ENCODE measurements at regions not wholly inside any gene's neighbourhood (a gene's known extent, or its start where the extent isn't known, plus 50 kb on each side); places are given as distances from the start of the nearest gene placed in this dataset.

DNA sequence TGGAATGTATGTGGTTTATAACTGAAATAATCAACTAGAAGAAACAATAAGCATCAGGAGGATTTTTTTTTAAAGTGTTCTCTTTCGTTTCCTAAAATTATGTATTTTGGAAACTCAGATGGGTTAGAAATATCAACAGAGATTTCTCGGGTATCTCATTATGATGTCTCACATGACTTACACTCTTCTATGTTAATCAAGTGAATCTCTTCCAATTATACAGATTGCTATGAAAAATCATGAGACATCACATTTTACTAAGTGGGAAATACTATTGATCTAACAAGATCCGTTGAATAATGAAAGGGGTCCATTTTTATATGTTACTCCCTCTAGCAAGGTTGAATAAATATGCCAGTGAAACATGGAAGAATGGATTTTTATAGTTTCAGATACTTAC, 54.7 kb upstream of the NRIP1 start:
- DNase-seq = no peak
- TF ChIP-seq EZH2phosphoT487 (IDR thresholded peaks at IDR 0.05; ENCODE audit: insufficient read depth, low read depth) = no peak
- TF ChIP-seq EZH2 (IDR thresholded peaks at IDR 0.05; ENCODE audit: insufficient read depth, poor library complexity, severe bottlenecking) = no peak
- H2AFZ ChIP-seq = no peak overlapping the region
- no peaks in the 10 kb centered on the region for H3K27me3 ChIP-seq (replicated peaks; ENCODE audit: insufficient read depth)
- H4K20me1 ChIP-seq (ENCODE audit: insufficient read depth) = no peaks in the 10 kb centered on the region
- 63% methylated on average over 3 of the region's 3 CpGs for WGBS, 2 experiments (ENCODE audit: low coverage in 1 of 2, low lambda C conversion rate in 2 of 2, missing lambda C conversion rate in 2 of 2)
- no peaks in the 10 kb centered on the region for H3K79me2 ChIP-seq (ENCODE audit: insufficient read depth)
- H3K4me2 ChIP-seq (ENCODE audit: unreplicated experiment) = no peak overlapping the region
- H3K9ac ChIP-seq = no peak overlapping the region
- H3K9me3 ChIP-seq (ENCODE audit: low read depth) = no peaks in the 10 kb centered on the region
- no peaks in the 10 kb centered on the region for H3F3A ChIP-seq (ENCODE audit: insufficient read depth)
- H3K36me3 ChIP-seq (ENCODE audit: low read depth) = no peaks in the 10 kb centered on the region
- no peaks in the 10 kb centered on the region for H3K4me1 ChIP-seq (ENCODE audit: insufficient read depth)
- in situ Hi-C loops (cut with MboI) = no loop called here
- no peaks in the 10 kb centered on the region for H3K9me2 ChIP-seq (ENCODE audit: insufficient read depth)
- H3K4me3 ChIP-seq = no peak overlapping the region
- H3K27ac ChIP-seq = no peak overlapping the region

DNA sequence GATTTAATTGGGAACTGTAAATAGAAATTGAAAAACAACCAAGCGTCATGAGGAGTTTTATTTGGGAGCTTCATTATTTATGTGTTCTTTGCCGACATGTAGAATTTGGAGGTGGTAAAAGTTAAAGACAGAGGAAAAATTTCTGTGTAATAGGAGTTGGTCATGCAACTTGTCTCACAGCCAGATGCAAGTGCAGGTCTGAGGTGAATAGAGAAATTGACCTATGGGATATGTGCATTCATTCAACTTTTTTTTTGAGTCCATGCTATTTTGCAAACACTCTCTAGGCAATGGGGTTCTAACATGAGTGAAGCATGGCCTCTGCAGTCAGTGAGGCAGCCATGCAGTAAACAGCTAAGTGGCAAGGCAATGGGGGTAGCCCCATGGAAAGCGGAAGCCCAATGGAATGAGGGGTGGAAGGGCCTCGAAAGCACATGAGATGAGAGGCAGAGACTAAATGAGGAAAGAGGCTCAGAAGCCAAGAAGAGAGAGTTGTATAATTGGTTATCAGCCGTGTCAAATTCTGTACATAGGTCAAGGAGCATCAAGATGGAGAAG, 56.4 kb upstream of the NRIP1 start:
- TF ChIP-seq EZH2phosphoT487 (IDR thresholded peaks at IDR 0.05; ENCODE audit: insufficient read depth, low read depth) (no peak), EZH2 (IDR thresholded peaks at IDR 0.05; ENCODE audit: insufficient read depth, poor library complexity, severe bottlenecking) (no peak)
- in situ Hi-C loops (cut with MboI) = no loop called here
- no peak overlapping the region for H3K9ac ChIP-seq
- H3K4me3 ChIP-seq = no peak overlapping the region
- H3K4me1 ChIP-seq (ENCODE audit: insufficient read depth) = no peaks in the 10 kb centered on the region
- H3K9me3 ChIP-seq (ENCODE audit: low read depth) = no peaks in the 10 kb centered on the region
- H3K4me2 ChIP-seq (ENCODE audit: unreplicated experiment) = no peak overlapping the region
- H2AFZ ChIP-seq = no peak overlapping the region
- H3K27ac ChIP-seq = no peak overlapping the region
- no peaks in the 10 kb centered on the region for H3F3A ChIP-seq (ENCODE audit: insufficient read depth)
- H3K9me2 ChIP-seq (ENCODE audit: insufficient read depth) = no peaks in the 10 kb centered on the region
- no peaks in the 10 kb centered on the region for H3K27me3 ChIP-seq (replicated peaks; ENCODE audit: insufficient read depth)
- WGBS, 2 experiments (ENCODE audit: low coverage in 1 of 2, low lambda C conversion rate in 2 of 2, missing lambda C conversion rate in 2 of 2) = 37 to 39% methylated on average over 5 of the region's 5 CpGs
- no peaks in the 10 kb centered on the region for H3K79me2 ChIP-seq (ENCODE audit: insufficient read depth)
- H3K36me3 ChIP-seq (ENCODE audit: low read depth) = no peaks in the 10 kb centered on the region
- no peaks in the 10 kb centered on the region for H4K20me1 ChIP-seq (ENCODE audit: insufficient read depth)
- DNase-seq = no peak

DNA sequence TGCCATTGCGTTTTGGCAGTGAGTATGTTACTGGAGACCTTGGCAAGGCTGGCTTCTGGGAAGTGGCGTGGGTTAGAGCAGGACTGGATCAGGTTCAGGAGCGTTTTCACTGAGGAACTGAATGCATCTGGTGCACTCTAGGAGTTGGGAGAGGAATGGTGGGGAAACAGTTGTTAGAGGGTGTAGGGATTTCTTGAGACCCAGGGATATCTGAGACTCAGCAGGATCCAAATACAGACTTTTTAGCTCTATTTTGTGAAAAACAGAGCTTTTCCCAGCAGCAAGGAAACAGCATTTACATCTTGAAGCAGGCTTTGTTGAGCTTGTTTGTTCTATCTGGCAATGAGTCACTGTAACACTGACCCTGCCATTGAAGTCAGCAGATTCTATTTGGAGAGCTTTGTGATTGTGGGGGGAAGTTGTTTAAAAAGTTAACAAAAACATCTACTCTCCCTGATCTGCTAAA, 56.9 kb upstream of the NRIP1 start:
- no peaks in the 10 kb centered on the region for H3K79me2 ChIP-seq (ENCODE audit: insufficient read depth)
- no peaks in the 10 kb centered on the region for H3K9me3 ChIP-seq (ENCODE audit: low read depth)
- in situ Hi-C loops (cut with MboI) = no loop called here
- H3K27me3 ChIP-seq (replicated peaks; ENCODE audit: insufficient read depth) = no peaks in the 10 kb centered on the region
- WGBS, 2 experiments (ENCODE audit: low coverage in 1 of 2, low lambda C conversion rate in 2 of 2, missing lambda C conversion rate in 2 of 2) = 27 to 30% methylated on average over 3 of the region's 3 CpGs
- no peaks in the 10 kb centered on the region for H3K4me1 ChIP-seq (ENCODE audit: insufficient read depth)
- H2AFZ ChIP-seq = no peak overlapping the region
- DNase-seq = peak; percentile 9
- no peak for TF ChIP-seq EZH2 (IDR thresholded peaks at IDR 0.05; ENCODE audit: insufficient read depth, poor library complexity, severe bottlenecking)
- H4K20me1 ChIP-seq (ENCODE audit: insufficient read depth) = no peaks in the 10 kb centered on the region
- H3K4me2 ChIP-seq (ENCODE audit: unreplicated experiment) = no peak overlapping the region
- no peak overlapping the region for H3K4me3 ChIP-seq
- no peaks in the 10 kb centered on the region for H3K36me3 ChIP-seq (ENCODE audit: low read depth)
- H3K9ac ChIP-seq = no peak overlapping the region
- H3F3A ChIP-seq (ENCODE audit: insufficient read depth) = no peaks in the 10 kb centered on the region
- H3K9me2 ChIP-seq (ENCODE audit: insufficient read depth) = no peaks in the 10 kb centered on the region
- H3K27ac ChIP-seq = no peak overlapping the region

DNA sequence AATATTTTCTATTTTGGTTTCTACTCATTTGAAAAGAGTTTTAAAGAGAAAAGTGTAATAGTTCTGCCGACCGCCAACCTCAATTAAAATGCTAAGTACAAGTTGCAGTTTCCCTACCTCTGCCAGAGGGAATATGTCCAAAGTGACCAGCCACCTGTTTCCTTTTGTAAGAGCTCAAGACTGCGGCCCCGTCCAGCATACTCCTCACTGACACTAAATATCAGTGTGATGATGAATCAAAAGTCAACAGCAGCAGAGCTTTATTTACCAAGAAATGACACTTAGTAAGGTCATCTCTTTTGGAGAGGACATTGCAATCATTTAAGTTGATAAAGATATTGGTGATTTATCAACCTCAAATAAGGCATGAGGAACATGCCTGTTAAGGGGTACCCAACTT, 57.4 kb upstream of the NRIP1 start:
- H3K4me1 ChIP-seq (ENCODE audit: insufficient read depth) = no peaks in the 10 kb centered on the region
- no peak overlapping the region for H3K27ac ChIP-seq
- 23 to 26% methylated on average over 4 of the region's 4 CpGs for WGBS, 2 experiments (ENCODE audit: low coverage in 1 of 2, low lambda C conversion rate in 2 of 2, missing lambda C conversion rate in 2 of 2)
- no peak overlapping the region for H3K9ac ChIP-seq
- H4K20me1 ChIP-seq (ENCODE audit: insufficient read depth) = no peaks in the 10 kb centered on the region
- no peaks in the 10 kb centered on the region for H3F3A ChIP-seq (ENCODE audit: insufficient read depth)
- H3K4me2 ChIP-seq (ENCODE audit: unreplicated experiment) = no peak overlapping the region
- H2AFZ ChIP-seq = no peak overlapping the region
- H3K9me3 ChIP-seq (ENCODE audit: low read depth) = no peaks in the 10 kb centered on the region
- H3K27me3 ChIP-seq (replicated peaks; ENCODE audit: insufficient read depth) = no peaks in the 10 kb centered on the region
- DNase-seq = no peak
- in situ Hi-C loops (cut with MboI) = no loop called here
- no peaks in the 10 kb centered on the region for H3K79me2 ChIP-seq (ENCODE audit: insufficient read depth)
- no peak overlapping the region for H3K4me3 ChIP-seq
- no peaks in the 10 kb centered on the region for H3K36me3 ChIP-seq (ENCODE audit: low read depth)
- TF ChIP-seq EZH2 (IDR thresholded peaks at IDR 0.05; ENCODE audit: insufficient read depth, poor library complexity, severe bottlenecking) (no peak), EZH2phosphoT487 (IDR thresholded peaks at IDR 0.05; ENCODE audit: insufficient read depth, low read depth) (no peak)
- H3K9me2 ChIP-seq (ENCODE audit: insufficient read depth) = no peaks in the 10 kb centered on the region

DNA sequence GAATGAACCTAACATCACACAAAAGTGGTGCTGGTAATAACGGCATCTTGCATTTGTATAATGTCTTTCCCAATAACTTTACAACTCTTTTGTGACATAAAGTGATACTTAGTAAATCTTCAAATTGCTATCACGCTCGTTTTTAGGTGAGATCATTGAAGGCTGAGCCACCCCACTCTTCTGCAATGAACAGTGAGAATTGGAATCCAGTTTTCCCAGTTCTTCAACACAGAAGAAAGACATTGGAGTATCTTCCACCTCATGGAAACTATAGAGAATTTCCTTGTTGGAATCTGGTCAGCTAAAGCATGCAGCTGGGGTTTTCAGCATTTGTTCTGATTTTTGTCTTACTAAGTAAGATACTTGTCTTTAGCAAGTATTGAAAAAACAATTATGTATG, 59.9 kb upstream of the NRIP1 start:
- Histone ChIP-seq H3K4me1 (ENCODE audit: insufficient read depth) (no peaks in the 10 kb centered on the region), H3K36me3 (ENCODE audit: low read depth) (no peaks in the 10 kb centered on the region), H3K79me2 (ENCODE audit: insufficient read depth) (no peaks in the 10 kb centered on the region), H3K4me3 (no peak overlapping the region), H3K27me3 (replicated peaks; ENCODE audit: insufficient read depth) (no peaks in the 10 kb centered on the region; the same call in 1 of the 2 replicates), H3K9ac (no peak overlapping the region), H3K27ac (no peak overlapping the region), H4K20me1 (ENCODE audit: insufficient read depth) (no peaks in the 10 kb centered on the region), H2AFZ (no peak overlapping the region), H3K9me3 (ENCODE audit: low read depth) (no peaks in the 10 kb centered on the region), H3K4me2 (ENCODE audit: unreplicated experiment) (no peak overlapping the region), H3F3A (ENCODE audit: insufficient read depth) (no peaks in the 10 kb centered on the region), H3K9me2 (ENCODE audit: insufficient read depth) (no peaks in the 10 kb centered on the region)
- TF ChIP-seq EZH2 (IDR thresholded peaks at IDR 0.05; ENCODE audit: insufficient read depth, poor library complexity, severe bottlenecking) = no peak
- TF ChIP-seq EZH2phosphoT487 (IDR thresholded peaks at IDR 0.05; ENCODE audit: insufficient read depth, low read depth) = no peak
- DNase-seq = no peak
- WGBS, 2 experiments (ENCODE audit: low coverage in 1 of 2, low lambda C conversion rate in 2 of 2, missing lambda C conversion rate in 2 of 2) = 27 to 33% methylated on average over 3 of the region's 3 CpGs
- in situ Hi-C loops (cut with MboI) = no loop called here
